ENCODE measurements at regions not wholly inside any gene's neighbourhood (a gene's known extent, or its start where the extent isn't known, plus 50 kb on each side); places are given as distances from the start of the nearest gene placed in this dataset.

DNA sequence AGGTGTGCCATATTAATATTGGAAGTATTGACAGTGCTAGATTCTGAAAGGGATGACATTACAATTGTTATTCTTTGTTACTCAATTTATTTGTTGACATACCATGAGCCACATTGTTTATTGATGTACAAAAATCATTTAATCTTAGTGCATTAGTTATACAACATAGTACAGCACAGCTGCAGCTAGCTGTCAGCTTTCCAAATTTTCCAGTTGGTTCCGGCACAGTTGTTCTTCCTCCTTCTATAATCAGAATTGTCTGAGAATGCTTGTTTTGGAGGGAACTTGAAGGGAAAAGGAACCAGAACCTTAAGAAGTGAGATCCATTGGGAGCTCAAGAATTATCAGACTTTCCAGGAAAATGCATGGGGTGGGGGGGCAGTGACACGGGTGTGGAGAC, 281.4 kb downstream of the ZIC3 start:
- TF ChIP-seq SP2 (CRISPR knock-in tag; IDR thresholded peaks at IDR 0.05): no peak
- TF ChIP-seq, protein P1, sequence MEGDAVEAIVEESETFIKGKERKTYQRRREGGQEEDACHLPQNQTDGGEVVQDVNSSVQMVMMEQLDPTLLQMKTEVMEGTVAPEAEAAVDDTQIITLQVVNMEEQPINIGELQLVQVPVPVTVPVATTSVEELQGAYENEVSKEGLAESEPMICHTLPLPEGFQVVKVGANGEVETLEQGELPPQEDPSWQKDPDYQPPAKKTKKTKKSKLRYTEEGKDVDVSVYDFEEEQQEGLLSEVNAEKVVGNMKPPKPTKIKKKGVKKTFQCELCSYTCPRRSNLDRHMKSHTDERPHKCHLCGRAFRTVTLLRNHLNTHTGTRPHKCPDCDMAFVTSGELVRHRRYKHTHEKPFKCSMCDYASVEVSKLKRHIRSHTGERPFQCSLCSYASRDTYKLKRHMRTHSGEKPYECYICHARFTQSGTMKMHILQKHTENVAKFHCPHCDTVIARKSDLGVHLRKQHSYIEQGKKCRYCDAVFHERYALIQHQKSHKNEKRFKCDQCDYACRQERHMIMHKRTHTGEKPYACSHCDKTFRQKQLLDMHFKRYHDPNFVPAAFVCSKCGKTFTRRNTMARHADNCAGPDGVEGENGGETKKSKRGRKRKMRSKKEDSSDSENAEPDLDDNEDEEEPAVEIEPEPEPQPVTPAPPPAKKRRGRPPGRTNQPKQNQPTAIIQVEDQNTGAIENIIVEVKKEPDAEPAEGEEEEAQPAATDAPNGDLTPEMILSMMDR (CRISPR knock-in tag; IDR thresholded peaks at IDR 0.05): no peak
- TF ChIP-seq ZC3H4 (CRISPR knock-in tag; IDR thresholded peaks at IDR 0.05; ENCODE audit: borderline replicate concordance): no peak
- TF ChIP-seq POLR2AphosphoS5 (IDR thresholded peaks at IDR 0.05; ENCODE audit: low read depth, low read length): no peak
- no peak for TF ChIP-seq E2F1 (CRISPR knock-in tag; IDR thresholded peaks at IDR 0.05)
- TF ChIP-seq ZMYM4 (CRISPR knock-in tag; IDR thresholded peaks at IDR 0.05): no peak
